ENCODE measurements at regions not wholly inside any gene's neighbourhood (a gene's known extent, or its start where the extent isn't known, plus 50 kb on each side); places are given as distances from the start of the nearest gene placed in this dataset.

- H3K27me3 ChIP-seq (ENCODE audit: control insufficient read depth in 3 of 3, insufficient read depth in 3 of 3, low read length in 2 of 3) = no peaks in the 10 kb centered on the region
- H3K4me1 ChIP-seq (ENCODE audit: control insufficient read depth in 5 of 5, insufficient read depth in 5 of 5, low read length in 5 of 5) = no peaks in the 10 kb centered on the region
- H3K9me3 ChIP-seq (ENCODE audit: control insufficient read depth in 4 of 4, insufficient read depth in 3 of 4, low read length in 3 of 4) = no peaks in the 10 kb centered on the region
- 97% methylated on average over 5 of the region's 5 CpGs for WGBS, 2 donors
- H3K4me3 ChIP-seq = no peak overlapping the region
- no peak overlapping the region for H3K9ac ChIP-seq (ENCODE audit: insufficient read depth in 1 of 2, low read length in 2 of 2)
- DNase-seq (no peak), ATAC-seq (ENCODE audit: insufficient read depth, low FRiP score) (no peak)
- no peaks in the 10 kb centered on the region for H3K36me3 ChIP-seq (ENCODE audit: control insufficient read depth in 4 of 4, insufficient read depth in 4 of 4, low read length in 4 of 4)
- H3K27ac ChIP-seq (ENCODE audit: low read depth in 1 of 2, low read length in 1 of 2) = no peak overlapping the region
- TF ChIP-seq CTCF (IDR thresholded peaks at IDR 0.05; ENCODE audit: control extremely low read depth, extremely low read depth) = no peak
These were observed 95.5 kb downstream of the RPS24 start for GRCh38 chr10:78129211-78129610.

GRCh38 chr10:78130966-78131710 is 97.5 kb downstream of the RPS24 start:
- WGBS, 2 donors = 89 to 91% methylated on average over 9 of the region's 9 CpGs
- H3K27me3 ChIP-seq (ENCODE audit: control insufficient read depth in 3 of 3, insufficient read depth in 3 of 3, low read length in 2 of 3) = no peaks in the 10 kb centered on the region
- no peaks in the 10 kb centered on the region for H3K9me3 ChIP-seq (ENCODE audit: control insufficient read depth in 4 of 4, insufficient read depth in 3 of 4, low read length in 3 of 4)
- H3K27ac ChIP-seq (ENCODE audit: low read depth in 1 of 2, low read length in 1 of 2) = no peak overlapping the region
- H3K4me1 ChIP-seq (ENCODE audit: control insufficient read depth in 5 of 5, insufficient read depth in 5 of 5, low read length in 5 of 5) = no peaks in the 10 kb centered on the region
- H3K9ac ChIP-seq (ENCODE audit: insufficient read depth in 1 of 2, low read length in 2 of 2) = no peak overlapping the region
- H3K36me3 ChIP-seq (ENCODE audit: control insufficient read depth in 4 of 4, insufficient read depth in 4 of 4, low read length in 4 of 4) = no peaks in the 10 kb centered on the region
- TF ChIP-seq CTCF (IDR thresholded peaks at IDR 0.05; ENCODE audit: control extremely low read depth, extremely low read depth) = no peak
- H3K4me3 ChIP-seq = no peak overlapping the region
- DNase-seq (peak in 2 of 3 donors; percentile 26 to 28), ATAC-seq (ENCODE audit: insufficient read depth, low FRiP score) (no peak)

- H3K4me1 ChIP-seq (ENCODE audit: control insufficient read depth in 5 of 5, insufficient read depth in 5 of 5, low read length in 5 of 5) = peaks cover 0 to 4% (median 0%) of the 10 kb centered on the region in 5 donors
- WGBS, 2 donors = 93 to 94% methylated on average over 10 of the region's 10 CpGs
These were observed 101.2 kb downstream of the RPS24 start for GRCh38 chr10:78134773-78135306.

More at GRCh38 chr10:78134773-78135306, 101.2 kb downstream of the RPS24 start:
- Histone ChIP-seq H3K4me3 (no peak overlapping the region), H3K27ac (ENCODE audit: low read depth in 1 of 2, low read length in 1 of 2) (no peak overlapping the region), H3K27me3 (ENCODE audit: control insufficient read depth in 3 of 3, insufficient read depth in 3 of 3, low read length in 2 of 3) (no peaks in the 10 kb centered on the region), H3K36me3 (ENCODE audit: control insufficient read depth in 4 of 4, insufficient read depth in 4 of 4, low read length in 4 of 4) (no peaks in the 10 kb centered on the region), H3K9ac (ENCODE audit: insufficient read depth in 1 of 2, low read length in 2 of 2) (no peak overlapping the region), H3K9me3 (ENCODE audit: control insufficient read depth in 4 of 4, insufficient read depth in 3 of 4, low read length in 3 of 4) (no peaks in the 10 kb centered on the region)
- DNase-seq = no peak
- no peak for ATAC-seq (ENCODE audit: insufficient read depth, low FRiP score)
- no peak for TF ChIP-seq CTCF (IDR thresholded peaks at IDR 0.05; ENCODE audit: control extremely low read depth, extremely low read depth)

All from lung (tissue), 11 donors.